HG03045 (cell line): ENCODE measurements at regions not wholly inside any gene's neighbourhood (a gene's known extent, or its start where the extent isn't known, plus 50 kb on each side); places are given as distances from the start of the nearest gene placed in this dataset.
A peak's percentile ranks its signal among the peaks of the same experiment; 100 is the strongest.

Experiments used
- ATAC-seq: cut with Tn5 transposase; IDR thresholded peaks from one replicate; pipeline ENCODE4 v1.9.1; 2021; ENCODE audit warnings: mild to moderate bottlenecking, moderate library complexity; ENCODE audit not compliant: unreplicated experiment

DNA sequence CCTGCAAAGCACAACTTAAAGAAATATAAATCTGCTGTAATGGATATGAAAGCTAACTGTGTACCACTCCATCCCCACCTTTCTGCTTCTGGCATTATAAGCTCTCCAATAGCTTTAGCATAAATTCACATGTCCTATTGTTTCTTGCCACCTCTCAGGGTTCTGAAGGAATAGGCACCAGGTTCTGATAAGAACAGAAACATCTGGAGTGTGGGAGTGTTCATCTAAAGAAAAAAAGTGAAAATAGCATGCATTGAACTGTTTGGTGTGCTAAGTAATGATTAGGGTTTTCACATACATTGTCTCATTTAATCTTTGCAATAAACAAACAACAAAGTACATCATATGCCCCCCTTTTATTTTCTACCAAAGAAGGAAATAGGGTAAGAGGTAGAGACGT lies 72.3 kb downstream of the FAM76B start:
- ATAC-seq = no peak

DNA sequence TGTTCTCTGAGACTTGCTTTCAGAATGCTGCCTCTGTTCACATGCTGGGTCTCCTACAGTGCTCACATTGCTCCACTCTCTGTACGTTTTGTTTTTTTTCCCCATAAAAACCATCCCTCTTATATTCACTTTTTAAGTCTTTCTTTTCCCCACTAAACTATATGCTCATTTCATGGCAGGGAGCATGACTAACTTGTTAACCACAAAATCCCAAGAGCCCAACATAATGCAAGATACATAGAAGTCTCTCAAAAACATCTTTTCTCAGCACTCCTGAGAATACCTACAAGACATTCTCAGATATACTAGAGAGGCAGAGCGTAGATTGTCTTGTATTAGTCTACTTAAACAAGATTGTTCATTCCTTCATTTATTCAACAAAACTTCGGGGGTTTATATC lies 73.3 kb downstream of the FAM76B start:
- ATAC-seq = peak; percentile 10

DNA sequence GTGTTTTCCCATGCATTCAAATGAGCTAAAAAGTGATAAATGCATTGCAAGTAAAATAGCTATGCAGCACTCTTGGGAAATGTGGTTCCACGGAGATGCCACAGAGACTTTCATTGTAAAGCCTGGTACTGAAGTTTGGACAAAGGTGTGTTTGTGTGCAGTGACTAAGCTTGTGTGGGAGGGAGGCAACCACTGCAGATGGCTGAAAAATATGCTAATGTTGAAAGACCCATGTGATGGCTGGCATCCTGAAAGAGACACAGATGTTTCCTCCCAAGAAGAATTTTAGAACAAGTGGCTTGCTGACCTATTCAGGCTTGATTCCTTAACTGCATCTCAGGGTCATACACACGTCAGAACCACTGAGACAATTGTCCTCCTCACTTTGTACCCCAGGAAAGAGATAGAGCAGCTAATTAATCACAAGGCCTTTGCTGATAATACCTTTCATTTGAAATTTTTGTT lies 73.8 kb downstream of the FAM76B start:
- ATAC-seq = peak; percentile 90

DNA sequence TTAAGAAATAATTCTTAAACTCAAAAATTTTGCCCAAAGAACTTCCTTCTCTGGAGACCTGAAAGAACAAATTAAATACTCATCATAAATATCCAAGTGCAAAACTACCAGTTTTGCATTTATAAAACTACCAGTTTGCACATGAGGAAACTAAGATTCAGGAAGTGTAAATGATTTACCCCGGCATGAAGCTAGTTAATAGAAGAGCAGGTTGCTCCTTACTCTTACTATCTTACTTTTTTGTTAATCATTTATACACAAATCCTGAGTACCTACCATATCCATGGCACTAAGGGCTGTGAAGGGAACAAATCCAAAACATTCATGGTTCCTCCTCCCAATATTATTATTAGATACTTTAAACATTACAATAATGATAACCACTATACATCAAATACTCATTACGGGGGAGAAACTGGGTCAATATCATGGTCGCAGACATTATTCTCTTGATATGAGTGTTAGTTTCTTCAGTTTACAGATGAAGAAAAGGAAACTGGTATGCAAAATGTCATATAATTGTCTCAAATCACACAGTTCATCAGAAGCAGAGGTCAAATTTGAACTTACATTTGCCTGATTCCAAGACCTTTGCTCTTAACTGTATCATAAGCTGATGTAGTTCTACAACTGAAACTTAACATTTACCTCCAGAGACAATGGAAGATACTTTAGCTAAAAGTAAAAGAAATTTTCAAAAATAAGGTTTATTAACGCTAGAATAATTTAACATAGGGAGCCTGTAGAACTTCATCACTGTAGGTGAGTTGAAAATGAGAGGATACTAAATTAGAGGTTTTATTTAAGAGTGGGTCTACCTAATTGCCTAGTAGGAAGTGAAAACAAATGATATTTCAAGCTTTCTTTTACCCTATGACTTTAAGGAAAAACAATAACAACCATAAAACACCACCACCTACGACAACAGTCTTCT lies 74.5 kb downstream of the FAM76B start:
- peak; percentile 7 for ATAC-seq

DNA sequence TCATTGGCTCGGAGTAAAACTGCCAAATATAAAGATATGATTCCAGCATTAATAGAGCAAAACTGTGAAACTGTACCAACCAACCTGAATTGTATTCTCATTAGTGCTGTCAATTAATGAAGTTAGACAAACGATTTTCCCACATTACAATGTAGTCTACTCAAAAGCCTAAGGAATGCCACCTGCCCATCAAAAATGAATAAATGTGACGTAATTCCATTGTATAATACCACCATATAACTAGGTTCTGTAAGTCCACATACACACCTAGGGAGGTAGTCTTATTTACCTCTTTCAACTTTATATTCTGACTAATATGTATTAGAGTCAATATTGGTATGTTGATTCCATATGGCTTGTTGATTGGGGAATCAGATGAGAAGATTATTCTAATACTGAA lies 76.2 kb downstream of the FAM76B start:
- no peak for ATAC-seq

DNA sequence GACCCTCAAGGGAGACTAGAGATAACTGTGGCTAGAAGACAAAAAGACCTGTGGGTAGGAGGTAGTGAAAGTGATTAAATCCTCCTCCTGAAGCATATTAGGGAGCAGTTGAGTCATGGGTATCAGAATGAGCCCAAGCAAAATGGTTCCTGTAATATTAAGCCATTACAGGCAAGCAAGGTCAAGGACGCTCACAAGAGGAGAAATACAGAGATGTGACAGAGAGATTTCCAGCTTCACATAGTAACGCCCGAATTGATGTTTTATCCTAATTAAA lies 77.7 kb downstream of the FAM76B start:
- no peak for ATAC-seq

DNA sequence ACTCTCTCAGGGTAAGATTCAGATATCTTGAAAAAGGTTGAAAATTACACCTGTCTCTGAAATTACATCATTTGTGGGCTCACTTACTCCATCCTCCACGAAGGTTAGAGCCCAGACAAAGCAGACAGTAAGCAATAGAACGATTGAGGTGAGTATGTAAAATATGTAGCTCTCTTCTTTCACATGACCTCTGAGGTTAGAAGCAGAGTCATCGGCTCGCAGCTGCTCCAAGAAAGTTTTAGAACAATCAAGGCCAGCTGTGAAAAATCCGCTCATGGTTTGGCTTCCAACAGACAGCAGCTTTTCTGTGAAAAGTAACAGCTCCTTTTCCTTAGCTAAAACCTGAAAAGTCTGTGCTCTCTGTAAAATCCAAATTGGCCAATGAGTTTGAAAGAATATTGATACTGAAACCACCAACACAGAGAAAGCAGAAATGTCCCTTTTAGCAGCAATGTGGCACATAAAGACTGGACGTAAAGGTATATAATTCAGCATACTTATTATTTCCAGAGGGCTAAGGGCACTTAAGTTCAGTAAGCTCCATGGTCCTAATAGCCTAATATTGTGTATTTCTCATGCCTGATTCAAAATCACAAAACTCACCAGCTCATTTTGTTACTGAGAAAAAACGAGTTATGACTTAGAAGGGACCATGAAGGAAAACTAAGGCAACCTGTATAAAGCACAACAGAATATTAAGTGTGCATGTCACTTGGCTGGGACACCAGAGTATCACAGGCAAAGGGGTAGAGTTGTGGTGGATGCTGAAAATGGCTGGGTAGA lies 78.2 kb downstream of the FAM76B start:
- ATAC-seq = no peak

DNA sequence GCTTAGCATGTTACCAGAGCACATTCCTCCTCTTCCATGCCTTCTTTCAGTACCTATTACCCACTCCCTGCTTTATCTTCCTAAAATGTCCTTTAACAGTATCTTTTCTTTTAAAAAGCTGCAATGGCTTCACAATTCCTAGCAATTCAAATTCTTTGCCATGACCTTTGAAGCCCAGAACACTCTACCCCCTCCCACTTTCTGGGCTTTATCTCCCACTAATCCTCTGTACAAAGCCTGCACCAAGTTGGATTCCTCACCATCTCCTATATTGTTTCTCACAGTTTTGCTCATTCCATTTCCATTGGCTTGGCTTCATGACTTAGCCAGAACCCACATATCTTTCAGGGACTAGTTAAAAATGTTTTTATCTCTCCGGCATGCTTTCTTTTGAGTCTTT lies 80.9 kb downstream of the FAM76B start:
- ATAC-seq = no peak

DNA sequence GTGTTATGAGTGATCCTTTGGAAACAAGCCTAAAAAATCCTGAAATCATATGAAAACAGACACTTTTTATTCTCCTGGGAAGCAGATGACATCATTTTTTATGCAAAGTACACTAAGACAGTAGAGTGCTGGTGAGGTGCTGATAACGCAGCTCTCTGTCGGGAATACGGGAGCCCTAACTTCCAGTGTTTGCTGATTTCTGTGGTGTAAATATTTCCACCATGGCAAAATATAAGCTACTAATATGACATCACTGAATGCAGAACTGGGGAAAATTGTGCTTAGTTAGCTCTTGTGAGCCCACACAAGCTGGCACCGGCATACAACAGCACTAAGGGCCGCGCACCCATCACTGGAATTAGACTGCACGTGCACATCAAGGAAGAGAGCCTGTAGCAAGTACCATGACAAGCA lies 82.6 kb downstream of the FAM76B start:
- ATAC-seq = no peak

DNA sequence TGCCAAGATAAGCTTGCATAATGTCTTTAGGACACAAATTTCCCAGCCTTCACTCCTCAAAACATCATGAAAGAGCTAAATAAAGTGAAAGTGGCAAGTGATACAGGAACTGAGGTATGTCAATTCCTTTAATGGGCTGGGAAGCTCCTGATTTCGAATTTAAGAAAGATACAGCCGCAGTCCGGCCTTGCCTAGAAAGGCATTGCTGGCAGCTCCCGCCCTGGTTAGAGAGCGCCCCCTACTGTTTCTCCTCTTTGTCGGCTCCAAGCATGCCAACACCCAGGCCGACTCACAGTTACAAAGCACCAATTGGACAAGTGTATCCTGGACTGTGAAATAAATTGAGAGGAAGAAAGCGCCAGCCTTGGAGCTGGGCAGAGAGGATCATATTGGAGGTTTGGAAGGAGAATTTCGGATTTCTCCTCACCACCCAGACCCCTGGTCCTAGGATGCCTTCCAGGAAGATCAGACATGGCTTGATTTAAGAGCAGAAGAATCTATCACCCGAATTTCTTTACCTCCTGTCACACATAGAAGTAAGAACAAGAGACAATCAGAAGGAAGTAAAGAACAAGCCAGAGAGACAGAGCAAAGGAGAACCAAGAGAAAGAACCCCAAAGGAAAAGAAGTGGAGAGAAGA lies 84.0 kb downstream of the FAM76B start:
- peak; percentile 90 for ATAC-seq

DNA sequence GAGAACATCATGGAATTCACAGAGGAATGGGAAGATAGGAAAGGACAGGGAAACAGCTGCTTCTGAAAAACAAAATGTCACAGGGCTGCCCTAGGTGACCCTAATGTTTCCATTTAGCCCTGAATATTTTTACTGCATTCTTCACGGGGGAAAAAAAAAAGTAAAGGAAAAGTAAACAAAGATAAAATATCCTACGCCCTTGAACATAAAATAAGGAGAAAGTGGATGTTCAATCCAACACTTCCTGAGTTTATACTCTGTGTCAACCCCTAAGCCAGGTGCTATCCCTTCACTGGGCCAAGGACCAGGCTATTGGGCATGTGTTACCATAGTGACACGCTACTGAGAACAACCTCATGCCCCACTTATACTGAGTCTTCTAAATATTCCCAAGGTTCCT lies 84.7 kb downstream of the FAM76B start:
- no peak for ATAC-seq

DNA sequence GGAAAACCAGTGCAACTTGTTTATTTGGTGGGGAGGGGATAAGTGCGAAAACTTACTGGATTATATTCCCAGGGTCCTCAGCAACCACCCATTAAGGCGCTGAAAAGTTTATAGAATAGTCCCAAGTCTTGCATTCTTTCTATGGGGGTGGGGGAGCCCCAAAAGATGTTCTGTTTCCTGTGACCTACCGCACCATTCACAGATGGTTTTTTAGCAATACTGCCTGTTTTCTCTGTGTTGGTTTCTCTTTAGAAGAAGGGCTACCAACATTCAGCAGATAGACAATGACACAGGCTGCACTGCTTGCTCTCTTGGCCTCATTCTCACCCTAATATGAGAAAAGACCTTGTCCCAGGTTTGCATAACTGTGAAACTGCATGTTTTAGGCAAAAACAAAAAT lies 86.5 kb downstream of the FAM76B start:
- no peak for ATAC-seq

DNA sequence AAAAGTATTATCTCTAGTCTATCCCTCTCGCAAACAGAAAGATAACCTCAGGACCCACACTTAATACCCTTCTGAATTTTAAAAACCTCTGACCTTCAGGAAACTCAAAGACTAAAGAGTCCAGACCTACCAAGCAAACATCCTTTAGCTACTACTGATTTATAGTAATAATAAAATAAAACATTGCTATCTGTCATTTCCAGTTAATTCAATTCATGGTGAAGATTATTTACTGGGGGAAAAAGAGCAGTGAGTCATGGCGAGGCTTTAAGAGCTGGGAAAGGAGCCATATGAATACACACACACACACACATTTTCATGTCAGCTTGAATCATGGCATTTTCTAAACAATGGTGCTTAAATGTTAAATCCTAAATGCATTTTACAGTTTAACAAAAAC lies 87.1 kb downstream of the FAM76B start:
- no peak for ATAC-seq

DNA sequence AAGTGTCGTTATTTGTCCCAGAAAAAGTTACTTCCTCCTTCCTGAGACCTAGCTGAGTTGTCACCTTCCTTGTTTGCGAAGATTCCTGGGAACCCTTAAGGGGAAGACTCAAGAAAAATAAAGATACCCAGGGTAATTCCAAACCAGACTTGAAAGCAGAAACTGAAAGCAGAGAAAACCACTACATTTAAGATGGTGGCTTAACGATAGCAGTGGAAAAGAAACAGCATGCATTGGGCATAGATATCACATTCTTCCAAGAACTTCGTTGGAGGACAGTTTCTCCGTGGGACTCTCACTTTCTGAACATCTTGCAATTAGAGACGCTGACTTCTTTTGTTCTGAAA lies 89.1 kb downstream of the FAM76B start:
- ATAC-seq = peak; percentile 56

DNA sequence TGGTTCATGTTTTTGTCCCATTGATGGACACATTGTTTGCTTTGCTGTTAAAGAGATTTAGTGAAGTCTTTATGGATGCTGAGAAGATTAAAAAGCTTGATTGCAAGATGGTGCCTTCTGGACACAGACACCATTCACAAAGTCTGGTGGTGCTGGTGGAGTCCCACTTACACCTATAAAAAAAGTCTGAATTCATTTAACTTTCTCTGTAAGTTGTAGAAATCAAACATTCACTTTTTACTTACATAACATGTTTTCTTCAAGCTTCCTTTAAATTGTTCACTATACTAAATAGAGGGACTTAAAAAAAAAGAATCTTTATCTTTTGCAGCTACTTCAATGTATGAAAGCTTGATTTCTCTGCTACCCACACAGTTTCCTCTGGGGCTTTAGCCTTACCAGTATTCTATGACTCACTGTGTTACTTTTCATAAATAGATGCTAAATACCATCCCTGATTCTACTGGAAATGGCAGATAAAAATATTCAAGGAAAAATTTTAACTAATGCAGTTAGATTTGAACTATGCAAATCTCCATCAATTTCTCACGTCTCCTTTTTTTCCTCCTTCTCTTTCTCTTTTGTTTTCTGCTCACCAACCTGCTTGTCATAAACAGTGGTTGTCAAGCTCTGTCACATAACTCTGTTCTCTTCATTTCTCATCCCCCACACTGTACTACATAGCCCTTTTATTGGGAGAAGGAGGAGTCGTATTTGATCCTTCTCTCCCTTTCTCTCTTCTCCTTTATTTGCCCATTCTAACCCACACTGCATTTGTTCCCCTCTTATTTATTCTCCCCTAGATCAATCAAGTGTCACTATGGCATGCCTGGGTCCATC lies 89.7 kb downstream of the FAM76B start:
- ATAC-seq = peak; percentile 47

DNA sequence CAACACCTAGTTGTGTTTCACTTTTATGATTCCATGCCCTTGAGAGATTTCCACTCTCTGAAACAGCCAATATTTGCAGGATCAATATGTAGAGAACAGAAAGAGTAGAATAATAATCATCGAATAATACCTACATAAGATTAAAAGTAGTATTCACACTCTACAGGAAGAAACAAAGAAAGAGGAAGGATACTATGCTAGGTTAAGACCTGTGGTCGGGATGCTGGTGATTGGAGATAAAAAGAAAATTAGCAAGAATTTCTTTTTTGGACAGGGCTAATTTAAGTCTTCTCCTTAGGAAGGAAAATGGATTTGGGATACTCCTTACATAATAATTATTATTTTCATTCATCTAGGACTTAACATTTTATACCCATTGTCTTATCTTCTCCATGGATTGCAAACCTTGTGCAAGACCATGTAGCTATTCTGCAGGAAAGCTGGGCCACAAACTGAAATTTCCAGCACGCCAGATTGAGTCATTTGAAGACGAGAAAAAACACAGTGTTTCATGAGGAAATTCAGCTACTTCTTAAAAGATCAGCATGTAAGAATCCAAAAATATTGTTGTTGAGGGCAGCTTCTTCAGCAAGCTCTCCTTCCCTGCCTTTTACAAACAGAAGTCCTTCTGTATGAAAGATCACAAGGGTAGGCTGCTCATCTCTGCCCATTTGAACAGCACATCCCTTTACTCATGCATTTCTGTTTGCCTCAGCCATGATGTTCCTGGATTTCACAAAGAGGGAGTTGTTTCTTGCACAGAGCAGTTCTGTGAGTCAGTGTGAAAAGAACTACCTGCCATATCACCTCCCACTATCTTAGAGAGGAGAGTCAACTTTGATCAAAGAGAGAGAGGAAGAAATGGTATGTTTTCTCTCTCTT lies 90.7 kb downstream of the FAM76B start:
- ATAC-seq = no peak

DNA sequence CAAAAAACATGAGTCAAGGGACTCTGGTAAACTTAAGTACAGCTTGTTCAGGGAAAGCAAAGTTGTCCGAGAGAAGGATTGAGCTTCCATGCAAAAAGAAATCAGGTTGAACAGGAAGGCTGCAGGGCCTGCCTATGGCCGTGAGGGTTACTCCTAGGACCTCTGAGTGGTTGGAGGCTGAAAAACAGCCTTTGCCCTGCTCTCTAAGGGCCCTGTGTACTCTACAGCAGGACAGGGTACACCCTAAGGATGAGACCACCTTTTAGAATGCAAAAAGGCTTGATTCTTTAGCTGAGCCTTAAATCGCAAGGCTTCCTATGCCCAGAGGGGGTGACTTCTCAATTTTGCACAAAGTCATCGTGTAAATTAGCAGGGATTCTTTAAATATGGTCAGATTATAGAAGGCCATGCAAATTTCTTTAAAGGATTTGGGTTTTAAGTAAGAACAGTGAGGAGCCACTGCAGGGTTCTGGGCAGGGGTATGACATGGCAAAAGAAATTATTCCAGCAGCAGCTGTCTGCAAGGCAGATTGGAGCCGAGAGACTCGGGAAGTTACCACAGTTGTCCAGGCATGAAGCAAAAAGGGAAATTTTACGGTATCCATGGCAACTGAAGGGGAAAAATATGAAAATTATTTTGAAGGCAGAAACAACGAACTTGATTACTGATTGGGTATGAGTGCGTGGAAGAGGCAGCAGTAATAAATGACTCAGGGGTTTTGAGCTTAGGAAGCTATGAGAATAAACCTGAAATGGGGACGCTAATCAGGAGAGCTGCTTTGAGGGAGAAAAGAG lies 91.8 kb downstream of the FAM76B start:
- ATAC-seq = no peak

DNA sequence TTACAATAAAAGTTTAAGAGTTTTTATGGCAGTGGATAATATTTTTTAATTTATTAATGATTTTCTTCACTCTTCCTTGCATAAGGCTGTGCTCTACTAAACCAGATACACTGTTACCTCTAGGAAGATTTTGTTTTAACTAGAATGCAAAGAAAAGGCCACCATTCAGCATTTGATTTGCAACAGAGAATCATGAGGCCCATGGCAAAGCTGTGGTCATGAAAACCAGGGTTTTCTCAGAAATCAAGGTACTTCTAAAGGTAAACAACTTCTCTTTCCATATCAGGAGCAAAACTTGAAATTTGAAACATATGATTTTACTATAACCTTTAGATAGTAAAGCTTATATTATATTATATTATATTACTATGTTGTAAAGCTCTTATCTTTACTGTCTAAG lies 94.4 kb downstream of the FAM76B start:
- no peak for ATAC-seq

DNA sequence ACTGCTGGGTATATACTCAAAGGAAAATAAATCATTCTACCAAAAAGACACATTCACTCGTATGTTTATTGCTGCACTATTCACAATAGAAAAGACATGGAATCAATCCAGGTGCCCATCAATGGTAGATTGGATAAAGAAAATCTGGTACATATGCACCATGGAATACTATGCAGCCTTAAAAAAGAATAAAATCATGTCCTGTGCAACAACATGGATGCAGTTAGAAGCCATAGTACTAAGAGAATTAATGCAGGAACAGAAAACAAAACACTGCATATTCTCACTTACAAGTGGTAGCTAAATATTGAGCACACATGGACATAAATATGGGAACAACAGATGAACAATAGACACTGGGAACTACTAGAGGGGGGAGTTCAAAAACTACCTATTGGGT lies 96.3 kb downstream of the FAM76B start:
- ATAC-seq = no peak
